Neural cell (in vitro differentiated cells): ENCODE measurements at regions not wholly inside any gene's neighbourhood (a gene's known extent, or its start where the extent isn't known, plus 50 kb on each side); places are given as distances from the start of the nearest gene placed in this dataset.

Experiments used
- H2AFZ ChIP-seq: fragments of 200-600, 300-800 bp; sonication (generic), shearing (Covaris generic); 2 replicates; pipeline ENCODE4 v1.6.0; 2014; ENCODE audit warnings: low read depth, mild to moderate bottlenecking, antibody characterized with exemption, low read length, moderate library complexity
- H3F3A ChIP-seq: fragments of 200-600 bp; shearing (Covaris generic); 2 replicates; pipeline ENCODE4 v1.6.1; 2016; ENCODE audit warnings: mild to moderate bottlenecking, moderate library complexity, mixed read lengths, antibody characterized with exemption, low read length; ENCODE audit not compliant: insufficient read depth, poor library complexity, severe bottlenecking
- H3K27ac ChIP-seq: fragments of 200-600, 300-800 bp; sonication (generic), shearing (Covaris generic); 2 replicates; pipeline ENCODE4 v1.5.1; 2014; ENCODE audit warnings: mild to moderate bottlenecking, low read length, moderate library complexity
- H3K27me3 ChIP-seq: fragments of 300-800, 200-600 bp; sonication (generic), shearing (Covaris generic); 2 replicates; pipeline ENCODE4 v1.6.0; 2014; ENCODE audit warnings: mild to moderate bottlenecking, low read depth, low read length, moderate library complexity; ENCODE audit not compliant: insufficient read depth
- H3K36me3 ChIP-seq: fragments of 300-800, 200-600 bp; sonication (generic), shearing (Covaris generic); 2 replicates; pipeline ENCODE4 v1.5.1; 2014; ENCODE audit warnings: mild to moderate bottlenecking, antibody characterized with exemption, low read length, moderate library complexity; ENCODE audit not compliant: insufficient read depth
- H3K4me2 ChIP-seq: fragments of 300-800, 200-600 bp; sonication (generic), shearing (Covaris generic); 2 replicates; pipeline ENCODE4 v1.6.0; 2014; ENCODE audit warnings: mild to moderate bottlenecking, low read length
- H3K4me3 ChIP-seq: fragments of 300-800, 200-600 bp; sonication (generic), shearing (Covaris generic); 2 replicates; pipeline ENCODE4 v1.5.1; 2014; ENCODE audit warnings: mild to moderate bottlenecking, low read length, moderate library complexity
- H3K79me2 ChIP-seq: fragments of 200-600 bp; shearing (Covaris generic); replicated peaks from 2 replicates; pipeline ENCODE4 v1.6.0; 2014; ENCODE audit warnings: mild to moderate bottlenecking, low read length, moderate library complexity; ENCODE audit not compliant: insufficient read depth
- H3K9ac ChIP-seq: fragments of 300-800, 200-600 bp; sonication (generic), shearing (Covaris generic); 2 replicates; pipeline ENCODE4 v1.6.1; 2016; ENCODE audit warnings: mild to moderate bottlenecking, low read length, mixed read lengths
- H3K9me2 ChIP-seq: fragments of 200-600 bp; shearing (Covaris generic); 2 replicates; pipeline ENCODE4 v1.6.1; 2016; ENCODE audit warnings: mild to moderate bottlenecking, low read length, mixed read lengths; ENCODE audit not compliant: insufficient read depth
- H3K9me3 ChIP-seq: fragments of 200-600, 300-800 bp; sonication (generic), shearing (Covaris generic); 2 replicates; pipeline ENCODE4 v1.6.1; 2016; ENCODE audit warnings: mild to moderate bottlenecking, mixed run types, low read length, moderate library complexity, mixed read lengths
- H4K20me1 ChIP-seq: fragments of 200-600 bp; shearing (Covaris generic); 2 replicates; pipeline ENCODE4 v1.6.1; 2016; ENCODE audit warnings: mild to moderate bottlenecking, mixed run types; ENCODE audit not compliant: insufficient read depth
- EP300 ChIP-seq: fragments of 450-650 bp; conservative IDR thresholded peaks from 2 replicates; pipeline ENCODE4 v1.6.1; 2014; ENCODE audit warnings: antibody characterized with exemption, mild to moderate bottlenecking, moderate library complexity; ENCODE audit not compliant: poor library complexity, severe bottlenecking
- EZH2 ChIP-seq: fragments of 200-600, 300-800 bp; shearing (Covaris generic), sonication (generic); IDR thresholded peaks from 2 replicates; pipeline ENCODE4 v1.6.1; 2014; ENCODE audit warnings: antibody characterized with exemption, low read length, borderline replicate concordance, mild to moderate bottlenecking; ENCODE audit not compliant: insufficient read depth, poor library complexity, severe bottlenecking
- MXI1 ChIP-seq: fragments of 450-650 bp; conservative IDR thresholded peaks from 2 replicates; pipeline ENCODE4 v1.6.1; 2014; ENCODE audit warnings: antibody characterized with exemption, mild to moderate bottlenecking; ENCODE audit not compliant: poor library complexity, severe bottlenecking
- POLR2AphosphoS5 ChIP-seq: IDR thresholded peaks from 2 replicates; pipeline ENCODE4 v1.6.1; 2012
- RAD21 ChIP-seq: fragments of 450-650 bp; conservative IDR thresholded peaks from 2 replicates; pipeline ENCODE4 v1.6.1; 2014; ENCODE audit warnings: antibody characterized with exemption, mild to moderate bottlenecking, moderate library complexity
- SMC3 ChIP-seq: fragments of 450-650 bp; conservative IDR thresholded peaks from 2 replicates; pipeline ENCODE4 v1.6.1; 2014; ENCODE audit warnings: antibody characterized with exemption, mild to moderate bottlenecking, moderate library complexity; ENCODE audit not compliant: poor library complexity
- TAF1 ChIP-seq: IDR thresholded peaks from 2 replicates; pipeline ENCODE4 v1.6.1; 2012; ENCODE audit warnings: low read depth
- TF ChIP-seq, protein P1 (sequence below): IDR thresholded peaks from 2 replicates; pipeline ENCODE4 v1.6.1; 2012; ENCODE audit warnings: borderline replicate concordance
- TF ChIP-seq, protein P2 (sequence below): fragments of 450-650 bp; IDR thresholded peaks from 2 replicates; pipeline ENCODE4 v1.5.1; 2014; ENCODE audit warnings: antibody characterized with exemption, mild to moderate bottlenecking, moderate library complexity; ENCODE audit not compliant: poor library complexity, severe bottlenecking

DNA sequence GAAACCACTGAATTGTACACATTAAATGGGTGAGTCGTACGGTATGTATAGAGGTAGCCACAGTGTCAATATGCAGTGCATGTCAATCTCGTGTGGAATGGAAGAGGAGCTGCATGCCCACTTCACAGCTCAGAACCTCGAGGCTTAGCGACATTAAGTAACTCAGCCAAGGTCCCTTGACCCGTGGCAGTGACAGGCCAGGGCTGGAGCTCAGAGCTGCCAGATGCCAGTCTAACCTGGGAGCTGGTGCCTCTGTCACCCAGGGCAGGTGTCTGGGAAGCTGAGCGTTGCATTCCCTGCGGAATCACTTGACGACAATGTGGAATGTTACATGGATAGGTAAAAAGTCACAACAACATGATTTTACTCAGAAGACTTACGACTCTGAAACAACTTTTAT, 298.1 kb downstream of the FOXL1 start:
- no peak overlapping the region for H3K9ac ChIP-seq
- no peaks in the 10 kb centered on the region for H3K27me3 ChIP-seq
- no peak overlapping the region for H2AFZ ChIP-seq
- H3K4me3 ChIP-seq = no peak overlapping the region
- H3K4me2 ChIP-seq = no peak overlapping the region
- H3K9me2 ChIP-seq = no peaks in the 10 kb centered on the region
- no peaks in the 10 kb centered on the region for H4K20me1 ChIP-seq
- no peaks in the 10 kb centered on the region for H3F3A ChIP-seq
- no peaks in the 10 kb centered on the region for H3K9me3 ChIP-seq
- H3K36me3 ChIP-seq = no peaks in the 10 kb centered on the region
- H3K27ac ChIP-seq = no peak overlapping the region
- no peaks in the 10 kb centered on the region for H3K79me2 ChIP-seq
- TF ChIP-seq EZH2 = no peak
- no peak for TF ChIP-seq POLR2AphosphoS5
- no peak for TF ChIP-seq EP300
- no peak for TF ChIP-seq TAF1
- TF ChIP-seq, protein P1, sequence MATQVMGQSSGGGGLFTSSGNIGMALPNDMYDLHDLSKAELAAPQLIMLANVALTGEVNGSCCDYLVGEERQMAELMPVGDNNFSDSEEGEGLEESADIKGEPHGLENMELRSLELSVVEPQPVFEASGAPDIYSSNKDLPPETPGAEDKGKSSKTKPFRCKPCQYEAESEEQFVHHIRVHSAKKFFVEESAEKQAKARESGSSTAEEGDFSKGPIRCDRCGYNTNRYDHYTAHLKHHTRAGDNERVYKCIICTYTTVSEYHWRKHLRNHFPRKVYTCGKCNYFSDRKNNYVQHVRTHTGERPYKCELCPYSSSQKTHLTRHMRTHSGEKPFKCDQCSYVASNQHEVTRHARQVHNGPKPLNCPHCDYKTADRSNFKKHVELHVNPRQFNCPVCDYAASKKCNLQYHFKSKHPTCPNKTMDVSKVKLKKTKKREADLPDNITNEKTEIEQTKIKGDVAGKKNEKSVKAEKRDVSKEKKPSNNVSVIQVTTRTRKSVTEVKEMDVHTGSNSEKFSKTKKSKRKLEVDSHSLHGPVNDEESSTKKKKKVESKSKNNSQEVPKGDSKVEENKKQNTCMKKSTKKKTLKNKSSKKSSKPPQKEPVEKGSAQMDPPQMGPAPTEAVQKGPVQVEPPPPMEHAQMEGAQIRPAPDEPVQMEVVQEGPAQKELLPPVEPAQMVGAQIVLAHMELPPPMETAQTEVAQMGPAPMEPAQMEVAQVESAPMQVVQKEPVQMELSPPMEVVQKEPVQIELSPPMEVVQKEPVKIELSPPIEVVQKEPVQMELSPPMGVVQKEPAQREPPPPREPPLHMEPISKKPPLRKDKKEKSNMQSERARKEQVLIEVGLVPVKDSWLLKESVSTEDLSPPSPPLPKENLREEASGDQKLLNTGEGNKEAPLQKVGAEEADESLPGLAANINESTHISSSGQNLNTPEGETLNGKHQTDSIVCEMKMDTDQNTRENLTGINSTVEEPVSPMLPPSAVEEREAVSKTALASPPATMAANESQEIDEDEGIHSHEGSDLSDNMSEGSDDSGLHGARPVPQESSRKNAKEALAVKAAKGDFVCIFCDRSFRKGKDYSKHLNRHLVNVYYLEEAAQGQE = no peak
- no peak for TF ChIP-seq RAD21
- TF ChIP-seq, protein P2, sequence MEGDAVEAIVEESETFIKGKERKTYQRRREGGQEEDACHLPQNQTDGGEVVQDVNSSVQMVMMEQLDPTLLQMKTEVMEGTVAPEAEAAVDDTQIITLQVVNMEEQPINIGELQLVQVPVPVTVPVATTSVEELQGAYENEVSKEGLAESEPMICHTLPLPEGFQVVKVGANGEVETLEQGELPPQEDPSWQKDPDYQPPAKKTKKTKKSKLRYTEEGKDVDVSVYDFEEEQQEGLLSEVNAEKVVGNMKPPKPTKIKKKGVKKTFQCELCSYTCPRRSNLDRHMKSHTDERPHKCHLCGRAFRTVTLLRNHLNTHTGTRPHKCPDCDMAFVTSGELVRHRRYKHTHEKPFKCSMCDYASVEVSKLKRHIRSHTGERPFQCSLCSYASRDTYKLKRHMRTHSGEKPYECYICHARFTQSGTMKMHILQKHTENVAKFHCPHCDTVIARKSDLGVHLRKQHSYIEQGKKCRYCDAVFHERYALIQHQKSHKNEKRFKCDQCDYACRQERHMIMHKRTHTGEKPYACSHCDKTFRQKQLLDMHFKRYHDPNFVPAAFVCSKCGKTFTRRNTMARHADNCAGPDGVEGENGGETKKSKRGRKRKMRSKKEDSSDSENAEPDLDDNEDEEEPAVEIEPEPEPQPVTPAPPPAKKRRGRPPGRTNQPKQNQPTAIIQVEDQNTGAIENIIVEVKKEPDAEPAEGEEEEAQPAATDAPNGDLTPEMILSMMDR = no peak
- no peak for TF ChIP-seq SMC3
- no peak for TF ChIP-seq MXI1

DNA sequence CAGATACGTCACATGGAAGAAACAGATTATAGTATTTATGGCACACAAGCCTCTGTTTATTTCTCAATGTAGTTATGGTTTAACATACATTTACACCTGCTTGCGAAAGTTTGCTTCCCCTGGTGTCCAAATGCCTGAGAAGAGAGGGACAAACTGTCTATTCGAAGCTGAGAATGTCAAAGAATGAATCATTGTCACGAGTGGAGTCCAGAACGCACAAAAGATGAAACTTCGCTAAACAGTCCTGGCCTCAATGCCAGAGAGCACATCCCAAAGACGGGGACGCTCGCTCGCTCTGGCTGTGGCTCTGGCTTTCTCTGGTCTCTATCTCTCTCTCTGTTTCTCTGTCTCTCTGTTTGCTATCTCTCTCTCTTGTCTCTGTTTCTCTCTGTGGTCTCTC, 298.8 kb downstream of the FOXL1 start:
- no peaks in the 10 kb centered on the region for H3K9me3 ChIP-seq
- no peaks in the 10 kb centered on the region for H3K36me3 ChIP-seq
- H2AFZ ChIP-seq = no peak overlapping the region
- no peak overlapping the region for H3K9ac ChIP-seq
- no peak overlapping the region for H3K4me2 ChIP-seq
- no peak overlapping the region for H3K27ac ChIP-seq
- H3K79me2 ChIP-seq = no peaks in the 10 kb centered on the region
- H4K20me1 ChIP-seq = no peaks in the 10 kb centered on the region
- TF ChIP-seq, protein P1 = no peak
- TF ChIP-seq POLR2AphosphoS5 (no peak), RAD21 (no peak), EP300 (no peak), SMC3 (no peak), EZH2 (no peak)
- H3K9me2 ChIP-seq = no peaks in the 10 kb centered on the region
- H3F3A ChIP-seq = no peaks in the 10 kb centered on the region
- H3K4me3 ChIP-seq = no peak overlapping the region
- no peaks in the 10 kb centered on the region for H3K27me3 ChIP-seq
